ENCODE measurements at regions not wholly inside any gene's neighbourhood (a gene's known extent, or its start where the extent isn't known, plus 50 kb on each side); places are given as distances from the start of the nearest gene placed in this dataset.

- no peak for TF ChIP-seq CTCF (IDR thresholded peaks at IDR 0.05)
- TF ChIP-seq POLR2A (IDR thresholded peaks at IDR 0.05) = no peak
Observed at GRCh38 chr7:112615701-112616100, 134.9 kb downstream of the LSMEM1 start.

All from lower leg skin (tissue), 3 donors.